T-helper 1 cell treated with Interleukin-12 subunit alpha and Interleukin-12 subunit beta and Interleukin-4 antibody, amounts not matched to agents 30 ng/mL and 1 ng/mL, for 36 hours (primary cell): ENCODE measurements at regions not wholly inside any gene's neighbourhood (a gene's known extent, or its start where the extent isn't known, plus 50 kb on each side); places are given as distances from the start of the nearest gene placed in this dataset.

Source experiments
- intact Hi-C: fragments of 100-400 bp; cut with micrococcal nuclease; formaldehyde crosslinking; loops from one replicate; pipeline ENCODE4 v1.15.1; 2024

DNA sequence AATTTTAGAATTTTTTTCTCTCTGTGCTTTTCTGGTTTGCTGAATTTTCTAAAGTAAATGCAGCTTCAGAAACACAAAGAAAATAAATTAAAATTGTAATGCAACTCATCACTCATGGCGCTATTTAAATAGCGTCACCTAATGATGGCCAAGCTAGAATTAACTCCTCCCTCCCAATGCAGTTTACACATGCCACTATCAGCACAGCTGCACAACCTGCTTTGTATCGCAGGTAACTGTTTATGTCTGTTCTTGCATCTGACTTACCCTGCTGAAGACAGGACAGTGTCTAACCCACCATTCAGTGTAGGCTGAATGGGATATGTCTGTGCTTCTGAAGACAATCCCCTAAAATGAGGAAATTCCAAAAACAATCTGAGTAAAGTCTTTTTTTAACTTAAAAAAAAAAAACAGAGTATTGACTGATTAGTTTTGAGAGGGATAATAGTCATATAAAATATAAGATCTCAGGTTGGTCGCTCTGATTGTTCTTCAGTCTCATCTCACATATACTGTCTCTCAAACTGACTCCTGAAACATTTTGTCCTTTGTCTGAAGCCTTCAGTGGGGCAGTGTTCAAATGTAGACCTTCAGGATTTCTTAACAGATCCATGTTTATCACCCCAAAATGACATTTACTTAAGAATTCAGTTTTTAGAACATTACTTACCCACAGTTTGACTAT lies 271.4 kb downstream of the ZEB2 start:
- intact Hi-C loops, result loop anchor here (1.0 kb wide), 1 partner anchor 7 kb away; no protein-coding TSS in a partner anchor

DNA sequence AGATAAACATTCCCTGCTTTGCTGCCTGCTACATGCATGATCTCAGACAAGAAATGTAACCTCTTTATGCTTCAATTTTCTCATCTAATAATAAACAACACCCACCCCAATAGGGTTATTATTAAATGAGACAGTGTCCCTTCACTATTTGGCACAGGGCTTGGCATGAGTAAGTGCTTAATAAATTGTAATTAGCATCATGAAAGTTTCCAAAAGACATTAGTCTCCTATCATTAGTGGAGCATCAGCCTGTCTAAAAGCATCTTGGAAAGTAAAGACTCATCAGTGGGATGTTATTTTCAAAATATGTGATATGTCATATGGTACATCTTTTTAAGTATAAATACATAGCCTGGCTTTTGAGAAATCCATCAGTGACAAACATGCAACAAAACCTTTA lies 275.0 kb downstream of the ZEB2 start:
- intact Hi-C loops, result no loop called here

GRCh38 chr2:144242311-144242710 lies 277.6 kb downstream of the ZEB2 start:
- intact Hi-C loops, result no loop called here

DNA sequence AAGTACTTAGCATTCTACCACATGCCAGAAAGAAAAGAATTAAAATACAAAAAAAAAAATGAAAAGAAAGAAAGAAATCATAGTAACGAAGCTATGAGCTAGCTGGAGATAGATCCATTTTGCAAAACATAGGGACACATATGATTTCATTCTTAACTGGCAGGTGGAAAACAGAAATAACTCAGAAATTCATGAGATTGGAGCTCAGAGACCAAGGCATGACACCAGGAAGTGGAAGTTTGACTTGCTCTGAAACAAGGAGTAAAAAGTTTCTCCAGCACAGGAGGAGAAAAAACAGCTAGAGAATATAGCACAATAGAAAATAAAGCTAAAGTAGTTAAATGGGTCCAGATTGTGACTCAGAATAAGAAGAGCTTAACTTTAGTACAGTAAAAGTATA lies 278.1 kb downstream of the ZEB2 start:
- intact Hi-C loops, result loop anchor here (1.0 kb wide), 1 partner anchor 8 kb away; no protein-coding TSS in a partner anchor

DNA sequence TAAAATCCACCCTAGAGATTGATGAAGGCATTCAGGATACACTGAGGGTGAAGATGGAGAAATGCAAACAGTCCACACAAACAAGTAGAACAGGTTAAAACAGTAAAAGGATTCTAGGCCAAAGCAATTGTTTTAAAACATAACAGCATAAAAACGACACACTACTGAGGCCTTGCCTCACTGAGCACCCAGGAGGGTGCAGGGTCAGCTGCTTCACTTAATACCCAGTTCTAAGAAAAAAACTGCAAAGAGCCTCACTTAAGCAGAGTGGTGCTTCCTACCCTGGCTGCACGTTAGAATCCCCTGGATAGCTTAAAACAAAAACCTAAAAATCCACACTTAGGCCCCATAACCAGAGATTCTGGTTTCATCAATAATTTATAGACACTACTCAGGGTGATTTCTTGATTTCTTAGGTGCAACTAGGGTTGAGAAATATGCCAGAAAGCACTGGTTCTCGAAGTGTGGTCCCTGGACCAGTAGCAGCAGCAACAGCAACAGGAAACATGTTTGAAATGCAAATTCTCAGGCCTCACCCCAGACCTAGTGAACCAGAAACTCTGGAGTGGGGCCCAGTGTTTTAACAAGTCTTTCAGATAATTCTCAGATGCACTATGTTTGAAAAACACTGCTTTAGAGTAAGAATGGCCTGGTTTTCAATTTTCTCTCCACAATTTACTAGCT lies 279.1 kb downstream of the ZEB2 start:
- intact Hi-C loops, result loop anchor here (1.0 kb wide), 1 partner anchor 9 kb away; no protein-coding TSS in a partner anchor

- intact Hi-C loops, result no loop called here
Measured at GRCh38 chr2:144239726-144240125, 280.2 kb downstream of the ZEB2 start.

DNA sequence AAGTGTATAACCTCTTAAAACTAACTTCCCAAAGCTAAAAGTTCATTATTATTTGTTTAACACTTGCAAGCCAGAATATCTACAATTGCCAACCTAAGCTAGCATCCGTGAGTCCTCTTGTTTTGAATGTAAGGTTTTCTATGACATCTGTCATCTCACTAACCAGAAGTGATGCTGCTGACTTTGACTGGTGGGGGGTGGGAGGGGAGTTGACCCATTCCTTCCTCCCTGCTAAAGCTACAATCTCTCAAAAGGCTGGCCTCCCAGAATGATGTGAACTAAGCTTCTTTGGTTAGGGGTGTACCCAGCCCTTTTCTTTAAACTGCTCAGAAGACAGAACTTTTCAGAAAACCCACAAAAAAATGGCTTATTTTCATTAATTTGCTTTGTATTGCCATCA lies 280.6 kb downstream of the ZEB2 start:
- intact Hi-C loops, result no loop called here

DNA sequence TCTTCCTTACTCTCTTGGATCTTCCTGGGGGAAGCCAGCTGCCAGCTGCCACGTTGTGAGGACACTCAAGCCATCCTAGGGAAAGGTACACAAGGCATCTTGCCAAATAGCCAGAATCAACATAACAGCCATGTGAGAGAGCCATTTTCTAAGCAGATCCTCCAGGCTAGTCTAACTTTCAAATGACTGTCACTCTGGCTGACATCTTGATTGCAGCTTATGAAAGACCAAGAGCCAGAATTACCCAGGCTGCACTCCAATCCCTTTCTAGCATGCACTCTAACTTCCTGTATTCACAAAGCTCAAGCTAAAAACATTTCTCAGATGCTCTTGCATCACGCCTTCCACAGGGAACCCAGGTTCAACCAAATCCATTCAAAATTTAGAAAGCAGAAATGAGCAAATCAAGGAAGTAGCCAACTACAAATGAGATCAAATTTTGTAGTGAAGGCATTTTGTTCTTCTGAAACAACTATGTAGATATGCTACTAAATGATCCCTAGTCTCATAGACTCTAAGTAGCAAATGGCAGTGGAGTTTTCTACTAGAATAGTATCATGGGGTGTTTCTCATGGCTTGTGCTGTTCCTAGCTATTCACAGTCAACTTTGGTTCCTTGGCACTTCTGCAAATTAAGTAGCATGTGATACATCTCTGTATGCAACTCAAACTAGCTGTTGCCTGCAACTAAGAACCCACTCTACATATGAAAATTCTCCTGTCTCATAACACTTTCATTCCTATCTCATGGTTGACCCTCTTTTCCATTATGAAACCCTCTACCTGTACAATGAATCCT lies 281.9 kb downstream of the ZEB2 start:
- intact Hi-C loops, result no loop called here

- intact Hi-C loops, result no loop called here
Measured at GRCh38 chr2:144237108-144237507, 282.8 kb downstream of the ZEB2 start.

- intact Hi-C loops, result loop anchor here (2.0 kb wide), 1 partner anchor 90 kb away; no protein-coding TSS in a partner anchor
Measured at GRCh38 chr2:144235050-144235449, 284.9 kb downstream of the ZEB2 start.

DNA sequence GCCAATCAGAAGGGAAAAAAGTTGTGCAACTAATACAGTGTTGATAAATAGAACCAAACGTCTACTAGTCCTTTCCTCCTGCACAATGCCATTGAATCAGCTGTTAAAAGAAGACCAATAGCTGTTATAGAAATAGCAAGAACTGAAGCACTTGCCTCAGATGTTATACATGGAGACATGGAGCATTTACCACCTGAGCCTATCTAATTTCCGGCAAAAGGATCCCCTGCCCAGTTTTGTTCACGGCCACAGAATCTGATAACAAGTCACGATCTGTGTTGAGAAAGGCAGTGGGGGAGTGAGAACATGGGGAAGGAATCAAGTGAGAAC lies 285.4 kb downstream of the ZEB2 start:
- intact Hi-C loops, result loop anchor here (2.0 to 5.0 kb wide), 4 partner anchors 52 to 502 kb away; no protein-coding TSS in a partner anchor

DNA sequence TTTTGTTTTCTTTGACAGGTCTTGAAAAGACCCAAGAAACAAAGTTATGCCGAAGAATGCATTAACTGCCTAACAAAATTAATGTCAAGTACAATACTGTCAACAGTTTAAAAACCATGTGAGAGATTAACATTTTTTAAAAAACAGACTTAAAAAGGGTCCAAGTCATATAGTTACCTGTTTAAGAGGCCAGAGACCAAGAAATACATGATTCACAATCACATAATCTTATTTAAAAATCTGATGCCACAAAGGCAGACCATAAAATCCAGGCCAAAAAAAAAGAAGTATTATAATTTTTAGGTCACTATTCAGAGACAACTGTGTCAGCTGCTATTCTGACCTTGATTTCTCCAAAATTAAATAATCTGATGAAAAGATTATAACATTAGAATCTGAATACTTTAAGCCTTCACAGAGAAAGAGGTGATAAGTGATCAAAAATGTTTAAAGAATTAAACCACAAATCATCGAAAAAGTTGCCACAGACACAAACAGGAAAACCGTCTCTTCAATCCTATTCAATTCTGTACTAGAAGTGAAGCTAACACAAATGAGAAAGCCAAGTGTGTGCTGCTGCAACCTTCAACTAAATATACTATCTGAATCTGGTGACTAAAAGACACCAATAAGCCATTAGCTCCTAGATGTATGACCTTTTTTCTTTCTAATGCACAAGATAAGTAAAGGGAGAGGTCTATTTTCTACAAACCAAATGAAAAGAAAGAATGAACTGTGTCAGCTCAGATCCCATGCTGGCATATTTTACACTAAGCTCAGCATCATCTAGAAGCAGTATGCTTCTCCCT lies 286.0 kb downstream of the ZEB2 start:
- intact Hi-C loops, result loop anchor here (2.0 to 5.0 kb wide), 4 partner anchors 52 to 502 kb away; no protein-coding TSS in a partner anchor

DNA sequence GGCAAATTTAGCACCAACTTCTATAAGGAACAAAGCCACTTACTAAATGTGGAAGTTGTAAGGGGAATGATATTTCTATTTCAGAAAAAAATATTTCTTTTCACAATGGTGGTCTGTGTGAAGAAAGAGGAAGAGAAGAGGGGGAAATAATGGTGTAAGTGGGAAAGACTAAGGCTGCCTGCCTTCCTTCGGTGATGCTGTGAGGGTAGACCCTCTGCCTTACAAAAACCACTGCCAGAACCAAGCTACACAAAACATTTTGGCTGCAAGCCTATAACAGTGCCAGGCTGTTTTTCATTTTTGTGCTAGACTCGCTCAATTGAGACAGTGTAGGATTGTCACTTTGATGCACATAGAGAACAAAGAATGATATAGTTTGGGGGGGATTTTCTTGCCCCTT lies 286.6 kb downstream of the ZEB2 start:
- intact Hi-C loops, result loop anchor here (5.0 kb wide), 3 partner anchors 51 to 501 kb away; no protein-coding TSS in a partner anchor

- intact Hi-C loops, result loop anchor here (5.0 kb wide), 3 partner anchors 48 to 498 kb away; no protein-coding TSS in a partner anchor
Measured at GRCh38 chr2:144230448-144231085, 289.4 kb downstream of the ZEB2 start.

GRCh38 chr2:144230033-144230432 lies 289.9 kb downstream of the ZEB2 start:
- intact Hi-C loops, result loop anchor here (5.0 kb wide), 3 partner anchors 48 to 498 kb away; no protein-coding TSS in a partner anchor

GRCh38 chr2:144229296-144229695 lies 290.6 kb downstream of the ZEB2 start:
- intact Hi-C loops, result no loop called here

GRCh38 chr2:144227427-144228105 lies 292.4 kb downstream of the ZEB2 start:
- intact Hi-C loops, result no loop called here

- intact Hi-C loops, result no loop called here
Measured at GRCh38 chr2:144225076-144225475, 294.8 kb downstream of the ZEB2 start.

- intact Hi-C loops, result no loop called here
Measured at GRCh38 chr2:144224472-144224871, 295.4 kb downstream of the ZEB2 start.

DNA sequence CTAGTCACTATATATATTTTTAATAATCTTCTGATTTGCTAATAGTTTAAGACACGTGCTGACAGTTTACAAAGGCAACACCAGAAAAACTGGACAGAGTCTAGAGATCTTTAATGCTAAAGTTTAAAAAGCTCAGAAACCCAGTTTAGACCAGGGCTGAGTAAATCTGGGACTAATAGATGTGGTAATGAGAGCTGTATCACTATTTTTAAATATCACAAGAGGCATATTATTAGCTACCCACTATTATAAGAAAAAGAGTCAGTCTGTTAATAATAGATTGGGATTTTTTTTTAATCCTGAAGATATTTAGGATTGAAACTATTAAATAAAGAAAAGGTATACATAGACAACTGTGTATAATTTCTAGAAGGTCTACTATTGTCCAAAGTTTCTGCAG lies 299.9 kb downstream of the ZEB2 start:
- intact Hi-C loops, result no loop called here
